T47D (cell line): ENCODE measurements at regions not wholly inside any gene's neighbourhood (a gene's known extent, or its start where the extent isn't known, plus 50 kb on each side); places are given as distances from the start of the nearest gene placed in this dataset.
A peak's percentile ranks its signal among the peaks of the same experiment; 100 is the strongest.
"Not testable (repeated sequence)": the region's sequence is repeated elsewhere in the genome, so short reads cannot be mapped to it uniquely, and the experiment has no call there.

Source experiments
- DNase-seq, 2 experiments: peaks; one replicate each; pipeline versions ENCODE4 v3.0.0 to v3.0.0-alpha.2; 2011 to 2012; ENCODE audit warnings: low read depth in 1 of 2, low spot score in 1 of 2
- JUND ChIP-seq: IDR thresholded peaks from 2 replicates; pipeline ENCODE4 v1.6.1; 2012; ENCODE audit warnings: low read depth
- in situ Hi-C: cut with HindIII; loops from 2 replicates; pipeline ENCODE4 v1.10.0; 2016; ENCODE audit warnings: low sequenced_read_pairs, low pct_unique_long_range_greater_than_20kb

- no peak for TF ChIP-seq JUND
- in situ Hi-C loops = no loop called here
- DNase-seq = no peak
These were observed 220.5 kb downstream of the FOXD4L6 start for GRCh38 chr9:40907657-40908624.

GRCh38 chr9:40906879-40907278 lies 221.6 kb downstream of the FOXD4L6 start:
- DNase-seq, in situ Hi-C loops: not testable (repeated sequence)

- not testable (repeated sequence) for DNase-seq
These were observed 236.2 kb downstream of the FOXD4L6 start for GRCh38 chr9:40892315-40892714.

GRCh38 chr9:40885858-40886257 lies 242.6 kb downstream of the FOXD4L6 start:
- in situ Hi-C loops, DNase-seq: not testable (repeated sequence)

More at GRCh38 chr9:40892315-40892714, 236.2 kb downstream of the FOXD4L6 start:
- in situ Hi-C loops = not testable (repeated sequence)

- in situ Hi-C loops, DNase-seq: not testable (repeated sequence)
These were observed 243.5 kb downstream of the FOXD4L6 start for GRCh38 chr9:40884902-40885490.

- peak in 1 of 2 experiments; percentile 22 for DNase-seq
- no peak for TF ChIP-seq JUND
These were observed 244.2 kb downstream of the FOXD4L6 start for GRCh38 chr9:40884072-40884901.

GRCh38 chr9:40883423-40884071 lies 244.9 kb downstream of the FOXD4L6 start:
- DNase-seq, in situ Hi-C loops: not testable (repeated sequence)

More at GRCh38 chr9:40884072-40884901, 244.2 kb downstream of the FOXD4L6 start:
- in situ Hi-C loops = no loop called here

- DNase-seq = not testable (repeated sequence)
These were observed 254.7 kb downstream of the FOXD4L6 start for GRCh38 chr9:40873753-40874295.

GRCh38 chr9:40868437-40868836 lies 260.0 kb downstream of the FOXD4L6 start:
- in situ Hi-C loops, DNase-seq: not testable (repeated sequence)

More at GRCh38 chr9:40873753-40874295, 254.7 kb downstream of the FOXD4L6 start:
- in situ Hi-C loops = not testable (repeated sequence)
